Activated CD4-positive, alpha-beta T cell treated with anti-CD3 and anti-CD28 coated beads for 48 hours (primary cell): ENCODE measurements at regions not wholly inside any gene's neighbourhood (a gene's known extent, or its start where the extent isn't known, plus 50 kb on each side); places are given as distances from the start of the nearest gene placed in this dataset.

Experiments
- DNase-seq: peaks from one replicate; pipeline ENCODE4 v3.0.0-alpha.2; 2020

GRCh38 chr2:6759689-6760088 is 106.0 kb downstream of the CMPK2 start:
- DNase-seq = no peak

- DNase-seq = no peak
These were observed 105.6 kb downstream of the CMPK2 start for GRCh38 chr2:6760132-6760531.

- DNase-seq = no peak
These were observed 100.6 kb downstream of the CMPK2 start for GRCh38 chr2:6764968-6765723.

GRCh38 chr2:6769346-6769745 is 96.4 kb downstream of the CMPK2 start:
- no peak for DNase-seq

GRCh38 chr2:6770006-6770405 is 95.7 kb downstream of the CMPK2 start:
- no peak for DNase-seq

- DNase-seq = no peak
These were observed 93.8 kb downstream of the CMPK2 start for GRCh38 chr2:6771634-6772611.

GRCh38 chr2:6773007-6773693 is 92.6 kb downstream of the CMPK2 start:
- DNase-seq = peak; percentile 87

- DNase-seq = no peak
These were observed 92.0 kb downstream of the CMPK2 start for GRCh38 chr2:6773694-6774044.

GRCh38 chr2:6776125-6776524 is 89.6 kb downstream of the CMPK2 start:
- DNase-seq = no peak

GRCh38 chr2:6777626-6778025 is 88.1 kb downstream of the CMPK2 start:
- DNase-seq = no peak

- DNase-seq = peak; percentile 27
These were observed 84.9 kb downstream of the CMPK2 start for GRCh38 chr2:6780765-6781274.

GRCh38 chr2:6782517-6783237 is 83.0 kb downstream of the CMPK2 start:
- no peak for DNase-seq

- no peak for DNase-seq
These were observed 82.5 kb downstream of the CMPK2 start for GRCh38 chr2:6783238-6783614.

GRCh38 chr2:6784291-6784690 is 81.4 kb downstream of the CMPK2 start:
- DNase-seq = no peak

- no peak for DNase-seq
These were observed 80.2 kb downstream of the CMPK2 start for GRCh38 chr2:6785493-6785892.

GRCh38 chr2:6787376-6787775 is 78.3 kb downstream of the CMPK2 start:
- DNase-seq = no peak

- DNase-seq = no peak
These were observed 77.1 kb downstream of the CMPK2 start for GRCh38 chr2:6788614-6789013.

GRCh38 chr2:6789559-6790138 is 76.1 kb downstream of the CMPK2 start:
- DNase-seq = no peak

- no peak for DNase-seq
These were observed 74.0 kb downstream of the CMPK2 start for GRCh38 chr2:6791682-6792081.

GRCh38 chr2:6792883-6793282 is 72.8 kb downstream of the CMPK2 start:
- no peak for DNase-seq

GRCh38 chr2:6793371-6793770 is 72.3 kb downstream of the CMPK2 start:
- no peak for DNase-seq

GRCh38 chr2:6793913-6794312 is 71.8 kb downstream of the CMPK2 start:
- no peak for DNase-seq
